PC-9 (cell line): ENCODE measurements at regions not wholly inside any gene's neighbourhood (a gene's known extent, or its start where the extent isn't known, plus 50 kb on each side); places are given as distances from the start of the nearest gene placed in this dataset.

Source experiments
- CTCF ChIP-seq: fragments of 200-600 bp; sonication (generic); conservative IDR thresholded peaks from 2 replicates; pipeline ENCODE4 v1.6.1; 2017; ENCODE audit warnings: mixed run types, antibody characterized with exemption, mild to moderate bottlenecking, moderate library complexity
- EZH2 ChIP-seq: fragments of 200-600 bp; sonication (generic); IDR thresholded peaks from 2 replicates; pipeline ENCODE4 v1.8.0; 2017; ENCODE audit warnings: antibody characterized with exemption, low read depth

GRCh38 chr15:38148471-38148870 is 104.2 kb upstream of the SPRED1 start:
- TF ChIP-seq CTCF (no peak), EZH2 (no peak)
